Superior temporal gyrus (tissue), 1 donor: ENCODE measurements at regions not wholly inside any gene's neighbourhood (a gene's known extent, or its start where the extent isn't known, plus 50 kb on each side); places are given as distances from the start of the nearest gene placed in this dataset.
A peak's percentile ranks its signal among the peaks of the same experiment; 100 is the strongest.

Experiments used
- DNase-seq: peaks from one replicate; pipeline ENCODE4 v3.0.0-alpha.2; 2016; ENCODE audit errors: extremely low spot score

DNA sequence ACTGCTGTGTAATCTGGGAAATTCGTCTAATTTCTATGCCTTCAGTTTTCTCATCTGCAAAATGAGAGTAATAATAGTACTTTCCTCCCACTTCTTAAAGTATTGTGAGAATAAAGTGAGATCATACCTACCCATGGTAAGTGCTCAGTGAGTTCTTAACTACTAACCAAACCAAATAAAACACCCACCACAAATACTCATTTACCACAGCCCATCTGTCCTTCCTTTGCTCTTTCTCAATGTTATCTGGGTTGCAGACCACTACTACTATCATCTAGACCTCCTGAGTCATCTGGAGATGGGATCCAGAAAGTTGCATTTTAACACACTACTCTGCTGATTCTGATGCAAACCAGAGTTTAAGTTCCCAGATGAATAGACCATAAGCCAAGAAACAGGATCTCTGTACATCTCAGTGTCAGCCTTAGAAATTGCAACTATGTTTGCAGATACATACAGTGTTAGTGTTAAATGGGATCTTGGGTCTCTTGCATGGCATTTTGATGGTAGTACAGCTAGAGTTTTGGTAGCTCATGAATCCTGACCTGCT, 105.4 kb upstream of the ATP10B start:
- no peak for DNase-seq

DNA sequence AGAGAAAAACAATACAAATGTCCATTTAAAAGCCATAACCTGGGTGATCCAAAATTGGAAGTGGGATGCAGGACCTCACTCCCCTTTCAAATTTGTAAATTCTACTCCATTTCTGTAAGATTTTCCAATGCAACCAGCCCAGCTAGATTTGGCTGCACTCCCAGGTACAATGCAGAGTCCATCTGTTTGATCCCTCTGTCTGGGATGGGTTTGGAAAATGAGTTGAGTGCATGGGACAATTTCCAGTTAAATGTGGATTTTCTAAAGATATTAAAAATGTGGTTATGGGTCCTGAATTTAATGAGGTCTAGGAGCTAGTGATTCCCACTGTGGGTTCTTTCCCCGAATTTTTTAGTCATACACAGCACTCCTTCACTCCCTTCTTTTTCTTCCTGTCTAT, 104.0 kb upstream of the ATP10B start:
- DNase-seq: peak; percentile 29

DNA sequence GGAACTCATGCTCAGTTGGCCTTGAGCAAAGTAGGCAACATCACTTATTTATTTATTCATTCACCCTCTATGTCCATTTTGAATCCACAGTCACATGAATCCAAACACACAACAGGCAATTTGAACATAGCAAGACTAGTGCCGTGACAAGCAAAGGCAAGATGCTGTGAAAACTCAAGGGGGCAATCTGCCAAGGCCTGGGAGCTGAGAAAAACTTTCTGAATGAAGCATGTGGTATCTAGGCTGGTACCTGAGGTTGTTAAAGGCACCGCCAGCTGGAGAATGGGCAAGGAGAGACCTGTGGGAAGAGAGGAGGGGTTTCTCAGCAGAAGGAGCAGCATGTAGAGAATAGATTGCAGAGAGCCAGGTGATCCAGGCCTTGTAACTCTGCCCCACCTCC, 98.3 kb upstream of the ATP10B start:
- peak; percentile 22 for DNase-seq

DNA sequence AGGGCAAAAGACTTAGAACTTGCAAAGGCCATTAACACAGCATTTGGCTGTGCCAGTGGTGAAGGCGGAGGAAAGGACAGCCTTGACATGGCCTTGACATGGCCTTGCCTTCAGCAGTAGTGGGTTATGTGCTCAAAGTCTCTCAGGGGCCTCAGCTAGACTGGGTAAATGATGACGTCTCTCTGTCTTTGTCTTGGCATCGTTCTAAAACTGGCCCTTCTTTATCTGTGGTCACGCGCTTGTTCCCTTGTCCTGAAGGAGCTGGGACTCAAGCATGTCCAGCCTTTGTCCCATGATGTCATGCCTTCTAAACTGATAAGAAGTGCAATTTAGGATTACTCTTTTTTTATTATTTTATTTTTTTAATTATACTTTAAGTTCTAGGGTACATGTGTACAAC, 88.7 kb upstream of the ATP10B start:
- DNase-seq: no peak

DNA sequence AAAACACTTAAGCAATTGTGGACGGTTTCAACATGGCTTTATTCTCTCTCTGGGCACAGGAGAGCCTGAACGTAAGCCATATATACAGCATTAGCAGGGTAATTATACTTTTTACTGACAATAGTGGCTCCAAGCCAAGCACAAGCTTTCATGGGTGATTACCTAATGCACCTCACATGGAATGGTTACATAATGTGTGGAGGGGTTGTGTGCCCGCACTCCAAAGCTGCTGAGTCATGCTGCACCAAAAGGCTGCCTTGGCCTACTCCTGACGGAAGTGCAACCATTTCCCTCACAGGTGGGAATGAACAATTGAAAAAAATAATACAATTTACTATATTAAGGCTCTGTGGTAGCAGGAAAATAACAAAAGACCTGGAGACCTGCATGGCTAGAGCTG, 86.5 kb upstream of the ATP10B start:
- no peak for DNase-seq

DNA sequence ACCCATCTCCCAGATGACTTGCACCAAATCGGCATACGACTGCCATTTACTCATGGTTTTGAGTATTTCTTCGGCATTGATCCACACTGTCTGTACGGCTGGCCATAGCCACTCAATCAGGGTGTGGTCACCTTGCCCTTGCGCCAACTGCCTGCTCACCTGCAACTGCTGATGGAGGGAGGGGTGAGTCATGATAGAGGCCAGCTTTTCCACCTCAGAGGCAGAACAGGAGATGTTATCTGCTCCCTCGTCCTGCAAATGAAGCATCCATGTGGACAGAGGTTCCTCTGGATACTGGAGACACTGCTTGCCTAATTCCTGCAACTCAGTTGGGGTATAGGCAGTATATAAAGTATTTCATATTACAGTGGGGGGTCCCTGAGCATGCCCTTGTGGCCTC, 85.6 kb upstream of the ATP10B start:
- DNase-seq: no peak

DNA sequence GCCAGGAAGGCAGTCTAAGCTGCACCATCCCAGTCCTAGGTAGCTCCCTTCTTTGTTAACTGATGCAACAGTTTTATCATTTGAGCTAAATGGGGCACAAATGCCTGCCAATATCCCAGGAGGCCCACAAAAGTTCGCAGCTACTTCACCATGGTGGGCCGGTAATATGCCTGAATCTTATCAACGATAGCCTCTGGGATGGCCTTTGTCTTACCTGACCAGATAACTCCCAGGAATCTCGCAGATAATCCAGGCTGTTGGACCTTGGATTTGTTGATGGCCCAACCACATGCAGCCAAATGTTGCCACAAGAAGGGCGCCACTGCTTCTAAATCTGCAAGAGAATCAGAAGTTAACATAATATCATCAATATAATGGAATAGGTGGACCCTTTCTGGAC, 83.8 kb upstream of the ATP10B start:
- DNase-seq: no peak

DNA sequence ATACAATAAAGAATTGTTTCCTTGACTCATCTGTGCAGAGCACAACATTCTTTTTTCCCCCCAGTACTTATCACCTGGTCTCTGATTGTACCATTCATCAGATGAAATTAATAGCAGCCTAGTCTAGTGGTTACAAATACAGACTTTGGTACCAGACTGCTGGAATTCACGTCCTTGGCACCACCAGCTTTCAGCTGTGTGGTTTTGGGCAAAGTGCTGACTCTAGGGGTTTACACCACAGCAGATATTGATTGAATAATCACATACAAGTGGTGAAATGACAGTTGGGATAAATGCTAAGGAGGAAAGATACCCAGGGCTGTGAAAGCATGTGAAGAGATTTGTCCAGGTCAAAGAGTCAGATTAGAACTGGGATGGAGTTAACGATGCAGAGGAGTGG, 79.3 kb upstream of the ATP10B start:
- DNase-seq: no peak

DNA sequence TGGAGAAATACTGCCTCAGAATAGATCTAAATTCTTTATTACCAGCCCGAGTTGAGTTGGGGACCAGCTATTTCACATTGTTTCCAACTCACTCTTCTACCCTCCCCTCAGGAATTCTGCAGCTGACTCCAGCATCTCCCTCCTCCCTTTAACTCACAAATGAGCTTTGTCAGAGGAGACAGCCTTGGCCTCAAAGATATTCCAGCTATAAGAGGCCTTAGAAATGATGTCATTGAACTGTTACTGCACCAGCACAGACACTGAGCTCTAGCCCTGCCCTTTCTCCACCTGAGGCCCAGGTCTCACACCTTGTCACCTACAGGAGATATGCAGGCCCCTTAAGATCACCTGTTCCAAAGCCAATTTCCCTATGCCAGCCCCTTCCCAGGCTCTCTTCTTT, 78.4 kb upstream of the ATP10B start:
- DNase-seq: peak; percentile 40

DNA sequence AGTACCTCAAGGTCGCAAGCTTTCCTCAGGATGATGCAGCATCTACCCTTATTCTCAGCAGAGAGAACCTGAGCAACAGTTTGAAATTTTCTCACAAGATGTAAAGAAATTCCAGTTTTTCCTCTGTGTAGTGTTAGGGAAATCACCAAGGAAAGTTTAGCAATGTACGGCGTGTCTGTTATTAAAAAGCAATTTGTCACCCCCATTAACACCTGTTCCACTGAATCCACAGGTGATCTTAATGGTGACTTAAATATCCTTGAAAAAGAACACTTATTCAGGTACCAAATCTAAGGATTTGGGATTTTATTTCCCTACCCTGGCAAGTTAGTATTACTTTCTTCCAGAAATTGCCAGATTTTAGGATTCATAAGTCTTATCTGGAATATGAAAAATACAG, 77.9 kb upstream of the ATP10B start:
- no peak for DNase-seq

DNA sequence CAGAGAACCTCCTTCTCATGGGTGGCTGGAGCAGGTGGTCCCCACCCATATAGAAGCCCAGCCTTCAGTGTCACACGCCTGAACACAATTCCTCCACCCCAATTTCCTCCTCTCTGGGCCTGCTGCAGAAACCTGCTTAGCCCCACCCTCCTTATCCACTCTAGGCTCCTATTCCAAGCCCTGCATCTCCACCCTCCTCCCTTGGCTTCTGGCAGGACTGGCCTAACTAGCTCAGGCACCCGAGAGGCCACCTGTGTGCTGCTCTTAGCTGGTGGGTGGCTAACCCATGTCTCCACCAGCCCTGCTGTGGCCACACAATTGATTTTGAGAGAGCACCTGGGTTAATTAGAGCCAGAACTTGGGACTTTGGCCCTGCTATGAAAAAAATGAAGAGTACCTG, 77.3 kb upstream of the ATP10B start:
- no peak for DNase-seq

DNA sequence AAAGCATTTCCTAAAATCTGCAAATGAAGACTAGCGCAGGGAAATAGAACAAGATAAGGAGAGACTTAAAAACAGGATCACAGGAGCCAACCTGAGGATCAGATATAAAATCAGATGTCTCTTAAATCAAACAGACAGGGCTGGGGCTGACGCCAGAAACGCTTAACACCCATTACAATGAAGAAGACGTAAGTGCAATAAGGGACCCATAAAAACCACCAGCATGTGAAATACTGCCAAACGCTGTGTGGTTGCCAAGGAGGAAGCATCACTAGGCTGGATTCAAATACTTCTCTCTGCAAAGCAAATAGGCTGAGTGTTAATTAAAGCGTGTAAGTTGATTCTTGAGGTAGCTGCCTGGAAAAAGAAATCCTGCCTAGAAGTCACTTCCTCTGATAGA, 74.4 kb upstream of the ATP10B start:
- DNase-seq: peak; percentile 64

DNA sequence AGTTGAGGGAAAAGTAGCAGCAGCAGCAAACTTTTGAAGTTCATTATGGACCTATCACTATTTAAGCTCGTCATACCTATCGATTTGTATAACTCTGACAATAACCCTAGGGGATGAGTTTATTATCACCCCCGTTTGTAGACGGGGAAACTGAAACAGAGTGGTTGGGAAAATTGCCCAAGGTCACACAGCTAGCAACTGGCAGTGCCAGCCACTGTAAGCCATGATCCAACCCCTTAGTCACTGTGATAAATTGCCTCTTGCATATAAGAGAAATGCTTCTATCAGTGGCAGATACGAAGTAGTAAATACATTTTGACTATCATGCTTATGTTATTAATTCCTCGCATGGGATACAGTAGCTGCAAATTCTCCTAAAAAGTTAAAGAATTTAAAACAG, 73.3 kb upstream of the ATP10B start:
- DNase-seq: no peak

DNA sequence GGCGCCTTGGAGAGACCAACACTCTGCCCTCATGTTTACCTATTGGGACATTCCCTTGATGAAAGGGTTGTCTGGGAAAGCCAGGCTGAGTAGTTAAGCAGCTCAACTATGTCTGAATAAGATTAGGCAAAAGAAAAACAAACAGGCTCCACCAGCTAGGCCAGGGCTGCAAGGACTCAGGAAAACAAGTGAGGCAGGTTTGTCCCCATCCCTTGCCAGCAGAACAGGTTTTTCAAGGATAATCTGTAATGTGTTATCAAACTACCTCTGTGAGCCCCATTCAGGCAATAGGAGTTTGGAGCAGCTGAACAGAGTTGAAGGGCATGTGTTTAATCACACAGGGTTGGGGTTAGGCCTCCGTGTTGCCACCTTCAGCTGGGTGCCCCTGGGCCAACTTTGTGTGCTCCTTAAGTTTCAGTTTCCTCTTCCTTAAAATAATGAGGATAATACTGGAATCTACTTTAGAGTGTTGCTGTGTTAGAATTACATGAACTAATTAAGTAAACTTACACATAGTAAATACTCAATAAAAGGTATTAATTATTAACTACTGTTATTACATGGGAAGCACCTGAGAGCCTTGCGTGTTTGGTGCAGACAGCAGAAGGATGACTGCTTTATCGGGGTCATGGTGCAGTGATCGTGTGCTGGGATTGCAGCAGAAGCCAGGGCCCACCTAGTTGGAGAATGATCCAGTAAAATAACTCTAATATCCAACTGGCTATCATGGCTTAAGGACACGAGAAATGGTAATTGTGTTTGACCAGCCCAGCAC, 72.1 kb upstream of the ATP10B start:
- DNase-seq: no peak

DNA sequence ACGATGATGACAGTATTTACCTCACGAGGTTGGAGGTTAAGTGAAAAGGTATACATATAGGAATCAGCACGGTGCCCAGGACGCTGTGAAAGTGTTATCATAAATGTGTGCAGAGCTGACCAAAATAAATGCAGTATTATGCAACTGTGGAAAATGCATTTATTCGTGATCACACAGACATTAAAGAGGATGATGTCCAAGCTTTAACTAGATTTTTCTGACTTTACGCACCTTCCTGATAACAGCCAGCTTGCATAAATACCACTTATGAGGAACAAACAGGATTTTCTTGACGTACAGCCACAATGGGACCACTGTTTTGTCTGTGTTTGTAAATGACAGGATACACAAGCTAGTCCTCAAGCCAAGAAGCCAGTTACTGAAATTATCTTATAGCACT, 71.4 kb upstream of the ATP10B start:
- DNase-seq: no peak

DNA sequence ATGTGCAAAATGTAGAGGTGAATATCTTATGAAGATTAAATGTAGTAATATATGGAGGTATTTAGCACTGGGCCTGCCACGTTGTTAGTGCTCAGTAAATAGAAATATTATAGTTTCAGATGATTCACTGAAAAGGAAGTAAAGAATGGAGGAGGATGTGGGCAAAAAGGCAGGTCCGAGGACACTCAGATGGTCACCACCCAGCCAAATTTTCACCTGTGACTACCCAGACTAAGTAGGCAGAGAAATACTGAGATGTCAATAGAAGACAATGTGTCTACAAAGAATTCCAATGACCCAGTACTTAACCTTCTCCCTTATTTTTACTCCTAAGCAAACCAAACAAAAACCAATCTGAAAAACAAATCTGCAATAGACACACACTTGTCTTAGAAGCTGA, 70.3 kb upstream of the ATP10B start:
- DNase-seq: no peak

DNA sequence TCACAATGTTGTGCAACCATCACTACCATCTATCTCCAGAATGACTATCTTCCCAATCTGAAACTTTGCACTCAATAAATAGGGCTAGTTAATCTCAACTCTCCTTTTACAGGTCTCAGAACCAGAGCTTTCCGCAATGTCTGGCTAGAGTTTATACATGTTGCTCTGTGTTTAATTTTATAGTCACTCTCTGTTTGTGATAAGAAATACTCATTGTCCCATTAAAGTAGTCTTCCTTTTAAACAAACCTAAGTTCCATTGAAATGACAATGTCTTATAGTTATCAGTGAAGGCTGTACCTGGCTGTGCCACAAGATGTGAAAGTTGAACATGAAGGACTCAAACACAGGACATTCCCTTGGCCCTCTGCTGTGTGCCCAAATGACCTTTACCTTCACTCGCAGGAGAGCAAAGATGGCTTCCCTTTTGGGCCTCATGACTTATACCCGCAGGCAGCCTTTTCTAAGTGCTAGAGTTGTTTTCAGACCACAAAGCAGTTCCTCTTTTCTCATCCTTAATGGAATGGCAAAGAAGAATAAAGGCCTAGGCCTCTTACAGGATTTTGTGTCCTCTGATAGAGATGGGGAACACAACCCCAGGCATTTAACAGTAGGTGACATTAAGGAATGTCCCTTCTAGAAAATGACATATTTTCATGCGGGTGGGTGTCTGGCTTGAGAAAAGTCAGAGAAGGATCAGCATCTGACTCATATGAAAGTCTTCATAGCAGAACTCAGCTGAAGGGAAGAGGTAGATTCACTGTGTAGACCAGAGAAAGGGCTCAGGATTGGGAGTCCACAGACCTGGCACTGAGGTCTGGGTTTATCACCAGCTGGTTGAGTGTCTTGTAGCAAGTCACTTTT, 69.6 kb upstream of the ATP10B start:
- DNase-seq: no peak

DNA sequence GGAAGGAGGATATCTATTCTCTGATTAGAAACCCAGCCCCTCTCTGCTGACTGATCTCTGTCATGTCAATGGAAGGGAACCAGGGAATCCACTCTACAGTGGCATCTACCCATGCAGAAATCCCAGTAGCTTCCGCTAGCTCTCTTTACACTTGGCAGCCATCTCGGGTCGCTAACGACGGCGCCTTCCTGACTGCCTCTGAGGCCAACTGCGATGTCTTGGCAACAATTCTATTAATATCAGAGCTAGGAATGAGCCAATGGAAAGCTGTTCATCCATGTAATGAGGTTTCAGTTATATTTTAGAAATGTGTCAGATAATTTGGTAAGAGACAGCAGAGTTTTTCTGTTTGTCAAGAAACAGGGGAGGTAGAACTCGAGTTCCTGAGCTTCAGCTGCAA, 67.6 kb upstream of the ATP10B start:
- no peak for DNase-seq

DNA sequence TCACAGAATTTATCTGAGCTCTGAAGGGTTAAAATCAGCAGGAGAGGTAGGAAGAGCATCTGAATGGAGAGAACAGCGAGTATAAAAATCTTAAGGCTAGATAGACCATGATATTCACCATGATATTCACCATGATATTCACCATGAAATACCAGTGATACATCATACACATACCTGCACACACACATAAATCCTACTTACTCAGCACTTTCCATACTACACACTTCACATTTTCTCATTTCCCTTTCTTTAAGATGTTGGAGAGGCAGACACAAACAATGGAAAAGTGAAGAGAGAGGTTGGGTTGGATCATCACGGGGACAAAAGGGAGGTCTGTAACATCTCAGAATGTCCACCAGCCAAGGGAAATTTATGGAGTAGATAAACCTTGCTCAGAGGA, 66.4 kb upstream of the ATP10B start:
- no peak for DNase-seq

DNA sequence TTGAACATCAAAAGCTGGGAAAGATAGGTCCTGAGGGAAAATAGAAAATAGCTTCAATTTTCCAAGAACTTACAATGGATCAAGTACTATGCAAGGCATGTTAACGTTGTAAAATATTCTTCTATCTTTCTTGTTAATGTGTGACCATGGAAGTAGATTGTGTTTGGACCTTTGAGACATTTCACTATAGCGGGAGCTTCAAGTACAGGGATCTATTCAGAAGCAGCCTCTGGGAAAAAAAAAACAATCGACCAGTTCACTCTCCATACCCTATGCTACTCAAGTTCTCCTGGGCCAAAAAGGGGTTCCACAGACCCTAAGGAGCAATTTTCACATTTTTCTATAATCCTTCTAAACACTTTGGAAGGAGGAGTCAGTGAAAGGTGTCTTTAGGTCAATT, 54.1 kb upstream of the ATP10B start:
- DNase-seq: no peak

DNA sequence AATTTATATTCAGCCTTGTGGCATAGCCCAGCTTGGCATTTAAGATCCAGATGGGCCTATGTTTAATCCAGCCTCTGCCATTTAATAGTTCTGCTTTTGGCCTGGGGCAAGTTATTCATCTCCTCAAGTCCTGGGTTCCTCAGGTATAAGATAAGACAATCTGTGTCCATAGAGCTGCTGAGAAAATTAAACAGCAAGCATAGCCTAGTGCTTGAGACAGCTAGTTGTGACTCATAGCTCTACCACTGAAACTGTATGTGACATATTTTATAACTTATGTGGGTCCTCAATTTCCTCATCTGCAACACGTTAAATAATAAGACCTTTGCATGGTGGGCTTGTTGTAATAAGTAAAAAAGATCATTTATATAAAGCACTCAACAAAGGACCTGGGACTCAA, 53.3 kb upstream of the ATP10B start:
- DNase-seq: no peak

DNA sequence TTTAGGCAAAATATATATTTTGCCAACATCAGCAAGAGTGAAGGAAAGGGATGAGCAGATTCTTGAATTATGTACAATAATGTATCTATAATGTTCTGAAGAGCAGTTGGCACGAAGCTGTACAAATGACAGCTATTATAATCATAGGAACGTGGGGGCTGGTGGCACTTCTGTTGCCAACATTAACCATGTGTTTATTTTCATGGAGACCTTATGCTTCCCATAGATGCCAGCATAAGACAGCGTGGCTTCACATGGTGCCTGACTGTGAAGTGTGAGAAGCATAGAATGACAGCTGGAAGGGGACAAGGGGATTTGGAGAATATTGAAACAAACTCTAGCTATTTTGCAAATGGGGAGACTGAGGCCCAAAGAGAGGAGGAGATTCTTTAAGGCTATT, 52.6 kb upstream of the ATP10B start:
- no peak for DNase-seq

DNA sequence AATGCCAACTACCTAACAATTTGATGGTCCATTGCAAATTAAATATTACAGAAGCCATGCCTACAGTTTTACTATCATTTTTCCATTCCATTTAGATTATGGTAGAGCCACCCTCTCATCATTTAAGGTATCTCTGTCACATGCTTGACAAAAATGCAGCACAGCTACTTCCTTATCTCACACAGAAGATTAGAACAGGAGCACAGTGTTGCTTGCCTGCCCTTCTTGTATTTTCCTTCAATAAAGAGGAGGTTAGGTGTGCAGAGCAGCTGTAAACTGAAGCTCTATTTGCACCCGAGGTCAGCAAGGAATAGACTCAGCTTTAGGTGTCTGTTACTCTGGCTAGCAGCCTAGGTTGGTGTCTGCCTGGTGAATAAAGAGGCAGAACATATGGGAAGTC, 51.5 kb upstream of the ATP10B start:
- DNase-seq: no peak
